Activated CD4-positive, alpha-beta memory T cell treated with anti-CD3 and anti-CD28 coated beads, Interleukin-2, amount 10 ng/mL, durations not matched to agents 7 days and 5 days (primary cell): ENCODE measurements at regions not wholly inside any gene's neighbourhood (a gene's known extent, or its start where the extent isn't known, plus 50 kb on each side); places are given as distances from the start of the nearest gene placed in this dataset.
A peak's percentile ranks its signal among the peaks of the same experiment; 100 is the strongest.
"Not testable (repeated sequence)": the region's sequence is repeated elsewhere in the genome, so short reads cannot be mapped to it uniquely, and the experiment has no call there.

Source experiments
- CTCF ChIA-PET: fragments of 350-600 bp; sonication (Branson Sonifier 250); formaldehyde crosslinking; loops from one replicate; lab custom pipeline; 2021; ENCODE audit warnings: antibody characterized with exemption, inconsistent platforms; lab: Charles Lee
- POLR2A ChIA-PET: fragments of 350-600 bp; sonication (Branson Sonifier 250); formaldehyde crosslinking; loops from one replicate; lab custom pipeline; 2021; ENCODE audit warnings: antibody characterized with exemption; lab: Charles Lee
- DNase-seq: peaks from one replicate; pipeline ENCODE4 v3.0.0-alpha.2; 2020
- H3K27ac Mint-ChIP-seq: one replicate; pipeline ENCODE4 v1.8.0; 2021; ENCODE audit warnings: mild to moderate bottlenecking, mixed read lengths
- H3K27me3 Mint-ChIP-seq: one replicate; pipeline ENCODE4 v1.8.0; 2021; ENCODE audit warnings: mixed read lengths
- H3K36me3 Mint-ChIP-seq: one replicate; pipeline ENCODE4 v1.8.0; 2021; ENCODE audit warnings: low read depth, mixed read lengths
- H3K4me1 Mint-ChIP-seq: one replicate; pipeline ENCODE4 v1.8.0; 2021; ENCODE audit warnings: mixed read lengths
- H3K4me3 Mint-ChIP-seq: one replicate; pipeline ENCODE4 v1.8.0; 2021; ENCODE audit warnings: mild to moderate bottlenecking, mixed read lengths
- H3K9me3 Mint-ChIP-seq: one replicate; pipeline ENCODE4 v1.8.0; 2021; ENCODE audit warnings: mixed read lengths

GRCh38 chr14:70269582-70269981, 80.8 kb upstream of the SLC8A3 start:
- POLR2A ChIA-PET: no interaction called here
- Mint-ChIP-seq H3K9me3 (no peaks in the 10 kb centered on the region), H3K4me3 (no peak overlapping the region), H3K36me3 (no peaks in the 10 kb centered on the region), H3K27me3 (peaks cover 12% of the 10 kb centered on the region), H3K27ac (no peak overlapping the region), H3K4me1 (no peaks in the 10 kb centered on the region)
- DNase-seq: no peak
- CTCF ChIA-PET: no interaction called here

- CTCF ChIA-PET: no interaction called here
- Mint-ChIP-seq H3K36me3 (no peaks in the 10 kb centered on the region), H3K9me3 (no peaks in the 10 kb centered on the region), H3K27me3 (peaks cover 7% of the 10 kb centered on the region), H3K27ac (no peak overlapping the region), H3K4me3 (no peak overlapping the region), H3K4me1 (no peaks in the 10 kb centered on the region)
- DNase-seq: no peak
- POLR2A ChIA-PET: interaction anchor here (0.7 kb wide), 1 partner anchor 329 kb away, joined by 4 read pairs; no protein-coding TSS in a partner anchor
Measured at GRCh38 chr14:70268760-70269159, 80.0 kb upstream of the SLC8A3 start.

- no peaks in the 10 kb centered on the region for H3K9me3 Mint-ChIP-seq
- ChIA-PET CTCF (no interaction called here), POLR2A (no interaction called here)
- no peaks in the 10 kb centered on the region for H3K36me3 Mint-ChIP-seq
- H3K4me1 Mint-ChIP-seq: no peaks in the 10 kb centered on the region
- DNase-seq: no peak
- no peak overlapping the region for H3K27ac Mint-ChIP-seq
- no peak overlapping the region for H3K4me3 Mint-ChIP-seq
- H3K27me3 Mint-ChIP-seq: peaks cover 18% of the 10 kb centered on the region
Measured at GRCh38 chr14:70266157-70266556, 77.4 kb upstream of the SLC8A3 start.

GRCh38 chr14:70265422-70265821, 76.7 kb upstream of the SLC8A3 start:
- ChIA-PET CTCF (no interaction called here), POLR2A (no interaction called here)
- no peak overlapping the region for H3K4me3 Mint-ChIP-seq
- no peak overlapping the region for H3K27ac Mint-ChIP-seq
- DNase-seq: no peak
- peaks cover 22% of the 10 kb centered on the region for H3K27me3 Mint-ChIP-seq
- H3K36me3 Mint-ChIP-seq: no peaks in the 10 kb centered on the region
- no peaks in the 10 kb centered on the region for H3K4me1 Mint-ChIP-seq
- H3K9me3 Mint-ChIP-seq: no peaks in the 10 kb centered on the region

DNA sequence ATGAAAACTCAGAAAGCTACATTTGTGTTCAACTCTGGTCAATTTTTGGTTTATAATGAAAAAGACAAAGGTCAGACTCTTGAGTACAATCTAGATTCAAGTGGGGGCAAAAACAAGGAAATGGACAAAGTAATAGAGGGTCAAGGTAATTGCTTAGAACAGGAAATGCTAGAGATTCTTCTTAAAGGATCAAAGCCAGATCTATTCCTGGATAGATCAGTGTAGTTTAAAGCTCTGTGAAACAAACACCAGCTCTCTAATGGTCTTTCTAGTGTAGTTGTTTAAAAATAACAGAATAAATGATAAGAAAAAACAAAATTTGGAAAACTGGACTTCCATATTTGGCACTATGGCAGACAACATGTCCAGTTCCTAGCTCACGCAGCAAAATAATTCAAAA, 70.7 kb upstream of the SLC8A3 start:
- Mint-ChIP-seq H3K4me3 (no peak overlapping the region), H3K9me3 (no peaks in the 10 kb centered on the region), H3K27me3 (peaks cover 46% of the 10 kb centered on the region), H3K36me3 (peaks cover 3% of the 10 kb centered on the region), H3K27ac (no peak overlapping the region), H3K4me1 (peaks cover 8% of the 10 kb centered on the region)
- no peak for DNase-seq
- ChIA-PET CTCF (interaction anchor here (0.7 kb wide), 1 partner anchor 75 kb away, joined by 5 read pairs; no protein-coding TSS in a partner anchor), POLR2A (no interaction called here)

DNA sequence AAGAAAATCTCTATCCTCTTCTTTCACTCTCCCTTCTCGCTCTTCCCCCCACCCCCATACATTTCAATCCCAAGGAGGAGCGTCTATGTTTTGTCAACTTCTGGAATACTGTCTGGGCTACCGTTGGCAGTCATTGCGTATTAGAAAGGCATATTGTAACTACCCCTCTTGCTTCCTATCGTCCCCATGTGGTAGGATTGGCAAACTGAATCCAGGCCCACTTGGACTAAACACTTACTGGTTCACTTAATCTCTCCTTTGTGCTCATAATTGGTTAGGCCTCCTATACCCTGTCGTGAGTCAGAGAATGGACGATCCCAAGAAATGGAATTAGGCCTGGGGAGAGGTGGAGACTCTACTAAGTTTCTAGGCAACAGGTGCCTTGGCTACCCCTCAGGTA, 68.8 kb upstream of the SLC8A3 start:
- H3K9me3 Mint-ChIP-seq: peaks cover 4% of the 10 kb centered on the region
- H3K4me1 Mint-ChIP-seq: peaks cover 8% of the 10 kb centered on the region
- CTCF ChIA-PET: no interaction called here
- no peak overlapping the region for H3K27ac Mint-ChIP-seq
- H3K27me3 Mint-ChIP-seq: peaks cover 54% of the 10 kb centered on the region
- DNase-seq: peak; percentile 18
- POLR2A ChIA-PET: no interaction called here
- peaks cover 3% of the 10 kb centered on the region for H3K36me3 Mint-ChIP-seq
- H3K4me3 Mint-ChIP-seq: no peak overlapping the region

GRCh38 chr14:70256601-70257000, 67.8 kb upstream of the SLC8A3 start:
- DNase-seq: no peak
- peaks cover 4% of the 10 kb centered on the region for H3K9me3 Mint-ChIP-seq
- ChIA-PET CTCF (no interaction called here), POLR2A (no interaction called here)
- H3K27ac Mint-ChIP-seq: no peak overlapping the region
- H3K4me1 Mint-ChIP-seq: peaks cover 8% of the 10 kb centered on the region
- H3K4me3 Mint-ChIP-seq: no peak overlapping the region
- peaks cover 3% of the 10 kb centered on the region for H3K36me3 Mint-ChIP-seq
- peaks cover 53% of the 10 kb centered on the region for H3K27me3 Mint-ChIP-seq

- Mint-ChIP-seq H3K27me3 (peaks cover 54% of the 10 kb centered on the region), H3K4me3 (peak overlapping the region; percentile 58)
- POLR2A ChIA-PET, H3K9me3 Mint-ChIP-seq, H3K36me3 Mint-ChIP-seq, H3K4me1 Mint-ChIP-seq, H3K27ac Mint-ChIP-seq: not testable (repeated sequence)
- DNase-seq: peak; percentile 33
- CTCF ChIA-PET: interaction anchor here (1.0 kb wide), 1 partner anchor 378 kb away, joined by 3 read pairs; no protein-coding TSS in a partner anchor
Measured at GRCh38 chr14:70255071-70256057, 66.6 kb upstream of the SLC8A3 start.

GRCh38 chr14:70254476-70254961, 65.8 kb upstream of the SLC8A3 start:
- H3K4me3 Mint-ChIP-seq: no peak overlapping the region
- no peak for DNase-seq

GRCh38 chr14:70253547-70253946, 64.8 kb upstream of the SLC8A3 start:
- H3K36me3 Mint-ChIP-seq: not testable (repeated sequence)

More at GRCh38 chr14:70254476-70254961, 65.8 kb upstream of the SLC8A3 start:
- CTCF ChIA-PET: no interaction called here
- POLR2A ChIA-PET: no interaction called here
- H3K9me3 Mint-ChIP-seq: peaks cover 4% of the 10 kb centered on the region
- peaks cover 3% of the 10 kb centered on the region for H3K36me3 Mint-ChIP-seq
- peaks cover 62% of the 10 kb centered on the region for H3K27me3 Mint-ChIP-seq
- H3K27ac Mint-ChIP-seq: no peak overlapping the region
- peaks cover 8% of the 10 kb centered on the region for H3K4me1 Mint-ChIP-seq

DNA sequence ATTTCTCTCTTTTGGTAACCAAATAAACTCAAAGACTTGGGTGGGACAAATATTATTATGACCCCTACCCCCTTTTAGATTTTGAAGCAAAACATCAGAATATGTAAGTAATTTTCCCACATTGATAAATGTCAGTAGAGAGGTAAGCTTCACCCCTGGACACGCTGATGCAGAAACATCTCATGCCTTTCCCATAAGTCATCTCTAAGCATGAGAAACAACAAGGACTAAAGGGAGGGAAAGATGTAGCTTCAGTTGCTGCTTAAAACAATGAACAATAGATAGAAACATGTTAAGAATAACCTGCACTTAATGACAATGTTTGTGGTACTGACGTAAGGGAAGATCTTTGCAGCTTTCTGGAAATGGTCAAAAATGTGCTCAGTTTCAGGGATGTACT, 56.3 kb upstream of the SLC8A3 start:
- H3K4me3 Mint-ChIP-seq: no peak overlapping the region
- CTCF ChIA-PET: no interaction called here
- H3K36me3 Mint-ChIP-seq: no peaks in the 10 kb centered on the region
- H3K4me1 Mint-ChIP-seq: no peaks in the 10 kb centered on the region
- no peak for DNase-seq
- POLR2A ChIA-PET: no interaction called here
- peaks cover 49% of the 10 kb centered on the region for H3K27me3 Mint-ChIP-seq
- no peak overlapping the region for H3K27ac Mint-ChIP-seq
- H3K9me3 Mint-ChIP-seq: peaks cover 2% of the 10 kb centered on the region

More at GRCh38 chr14:70253547-70253946, 64.8 kb upstream of the SLC8A3 start:
- POLR2A ChIA-PET, DNase-seq, H3K4me3 Mint-ChIP-seq, H3K27ac Mint-ChIP-seq, CTCF ChIA-PET, H3K4me1 Mint-ChIP-seq, H3K9me3 Mint-ChIP-seq: not testable (repeated sequence)
- H3K27me3 Mint-ChIP-seq: peaks cover 59% of the 10 kb centered on the region

GRCh38 chr14:70239802-70240201, 51.1 kb upstream of the SLC8A3 start:
- CTCF ChIA-PET: no interaction called here
- no peak overlapping the region for H3K4me3 Mint-ChIP-seq
- H3K36me3 Mint-ChIP-seq: no peaks in the 10 kb centered on the region
- peaks cover 2% of the 10 kb centered on the region for H3K9me3 Mint-ChIP-seq
- no peak overlapping the region for H3K27ac Mint-ChIP-seq
- H3K4me1 Mint-ChIP-seq: no peaks in the 10 kb centered on the region
- DNase-seq: no peak
- peaks cover 37% of the 10 kb centered on the region for H3K27me3 Mint-ChIP-seq
- POLR2A ChIA-PET: no interaction called here

- POLR2A ChIA-PET, DNase-seq, H3K36me3 Mint-ChIP-seq, H3K4me1 Mint-ChIP-seq, H3K4me3 Mint-ChIP-seq, H3K27ac Mint-ChIP-seq, H3K9me3 Mint-ChIP-seq, CTCF ChIA-PET: not testable (repeated sequence)
- H3K27me3 Mint-ChIP-seq: peaks cover 30% of the 10 kb centered on the region
Measured at GRCh38 chr14:70238635-70239034, 49.9 kb upstream of the SLC8A3 start.
